ENCODE measurements at regions not wholly inside any gene's neighbourhood (a gene's known extent, or its start where the extent isn't known, plus 50 kb on each side); places are given as distances from the start of the nearest gene placed in this dataset.

DNA sequence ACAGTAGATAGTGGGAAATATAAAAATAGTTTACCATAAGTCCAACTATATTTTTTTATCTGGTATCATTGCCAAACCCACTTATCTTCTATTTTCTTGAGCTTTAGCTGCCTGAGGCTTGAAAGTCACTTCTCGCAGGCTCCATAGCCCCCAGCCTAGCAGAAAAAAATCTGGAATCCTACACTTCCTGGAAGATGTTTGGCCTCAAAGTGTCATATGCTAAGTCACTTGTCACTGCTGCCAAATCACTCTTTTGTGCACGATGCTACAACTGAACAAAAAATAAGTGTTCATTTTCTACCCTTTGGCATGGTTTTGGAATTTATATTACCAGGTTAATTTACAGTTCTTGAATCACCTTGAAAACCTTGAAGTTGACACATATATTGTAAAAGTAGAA, 612.5 kb upstream of the ATXN8OS start:
- no peaks in the 10 kb centered on the region for H3K4me1 ChIP-seq
- no peaks in the 10 kb centered on the region for H3K27me3 ChIP-seq
- H3K27ac ChIP-seq, result no peak overlapping the region
- Mint-ChIP-seq H3K9me3 (peaks cover 8% of the 10 kb centered on the region), H3K27ac (no peak overlapping the region), H3K4me3 (no peak overlapping the region), H3K27me3 (ENCODE audit: insufficient read depth, low read depth) (no peaks in the 10 kb centered on the region), H3K36me3 (no peaks in the 10 kb centered on the region), H3K4me1 (no peaks in the 10 kb centered on the region)
- H2AFZ ChIP-seq (replicated peaks), result no peak overlapping the region
- no peak overlapping the region for H3K9ac ChIP-seq
- H3K4me3 ChIP-seq, result no peak overlapping the region
- H3K4me2 ChIP-seq, result no peak overlapping the region
- no peaks in the 10 kb centered on the region for H3F3A ChIP-seq (ENCODE audit: low read depth)
- no peak for DNase-seq (ENCODE audit: low spot score)
- no peaks in the 10 kb centered on the region for H3K79me2 ChIP-seq (ENCODE audit: low read depth)
- no peaks in the 10 kb centered on the region for H4K20me1 ChIP-seq (ENCODE audit: low read depth)
- H3K36me3 ChIP-seq, result no peaks in the 10 kb centered on the region
- H3K9me3 ChIP-seq (ENCODE audit: low read depth), result no peaks in the 10 kb centered on the region
- TF ChIP-seq, protein P1, sequence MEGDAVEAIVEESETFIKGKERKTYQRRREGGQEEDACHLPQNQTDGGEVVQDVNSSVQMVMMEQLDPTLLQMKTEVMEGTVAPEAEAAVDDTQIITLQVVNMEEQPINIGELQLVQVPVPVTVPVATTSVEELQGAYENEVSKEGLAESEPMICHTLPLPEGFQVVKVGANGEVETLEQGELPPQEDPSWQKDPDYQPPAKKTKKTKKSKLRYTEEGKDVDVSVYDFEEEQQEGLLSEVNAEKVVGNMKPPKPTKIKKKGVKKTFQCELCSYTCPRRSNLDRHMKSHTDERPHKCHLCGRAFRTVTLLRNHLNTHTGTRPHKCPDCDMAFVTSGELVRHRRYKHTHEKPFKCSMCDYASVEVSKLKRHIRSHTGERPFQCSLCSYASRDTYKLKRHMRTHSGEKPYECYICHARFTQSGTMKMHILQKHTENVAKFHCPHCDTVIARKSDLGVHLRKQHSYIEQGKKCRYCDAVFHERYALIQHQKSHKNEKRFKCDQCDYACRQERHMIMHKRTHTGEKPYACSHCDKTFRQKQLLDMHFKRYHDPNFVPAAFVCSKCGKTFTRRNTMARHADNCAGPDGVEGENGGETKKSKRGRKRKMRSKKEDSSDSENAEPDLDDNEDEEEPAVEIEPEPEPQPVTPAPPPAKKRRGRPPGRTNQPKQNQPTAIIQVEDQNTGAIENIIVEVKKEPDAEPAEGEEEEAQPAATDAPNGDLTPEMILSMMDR (IDR thresholded peaks at IDR 0.05), result no peak
- TF ChIP-seq EZH2 (IDR thresholded peaks at IDR 0.05) (no peak), EZH2phosphoT487 (IDR thresholded peaks at IDR 0.05) (no peak)

DNA sequence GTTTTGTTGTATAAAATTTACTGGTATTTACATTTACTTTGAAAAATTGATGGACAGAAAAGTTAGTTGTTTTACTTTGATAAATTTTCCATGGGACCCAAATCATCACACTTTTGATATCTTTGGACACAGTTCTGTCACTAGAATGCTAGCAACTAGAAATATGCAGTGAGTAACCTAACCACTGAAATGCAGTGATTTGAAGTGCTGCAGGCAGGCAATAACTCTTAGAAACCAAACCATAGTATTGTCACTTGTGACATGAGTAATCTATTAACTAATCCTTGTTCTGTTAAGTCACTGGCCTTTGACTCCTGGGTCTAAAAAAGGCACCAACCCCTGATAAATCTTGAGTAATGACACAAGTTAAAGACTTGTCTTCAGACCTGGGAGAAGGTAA, 620.0 kb upstream of the ATXN8OS start:
- Histone ChIP-seq H3K36me3 (no peaks in the 10 kb centered on the region), H3K4me3 (no peak overlapping the region), H4K20me1 (ENCODE audit: low read depth) (no peaks in the 10 kb centered on the region), H3F3A (ENCODE audit: low read depth) (no peaks in the 10 kb centered on the region), H3K79me2 (ENCODE audit: low read depth) (no peaks in the 10 kb centered on the region), H3K9me3 (ENCODE audit: low read depth) (peaks cover 6% of the 10 kb centered on the region), H2AFZ (replicated peaks) (no peak overlapping the region), H3K4me1 (no peaks in the 10 kb centered on the region), H3K27ac (no peak overlapping the region), H3K9ac (no peak overlapping the region), H3K4me2 (no peak overlapping the region), H3K27me3 (no peaks in the 10 kb centered on the region)
- no peaks in the 10 kb centered on the region for H3K4me1 Mint-ChIP-seq
- no peaks in the 10 kb centered on the region for H3K27me3 Mint-ChIP-seq (ENCODE audit: insufficient read depth, low read depth)
- H3K4me3 Mint-ChIP-seq, result no peak overlapping the region
- peaks cover 32% of the 10 kb centered on the region for H3K9me3 Mint-ChIP-seq
- no peaks in the 10 kb centered on the region for H3K36me3 Mint-ChIP-seq
- no peak for DNase-seq (ENCODE audit: low spot score)
- H3K27ac Mint-ChIP-seq, result no peak overlapping the region
- TF ChIP-seq EZH2phosphoT487 (IDR thresholded peaks at IDR 0.05) (no peak), EZH2 (IDR thresholded peaks at IDR 0.05) (no peak)
- TF ChIP-seq, protein P1 (IDR thresholded peaks at IDR 0.05), result no peak

DNA sequence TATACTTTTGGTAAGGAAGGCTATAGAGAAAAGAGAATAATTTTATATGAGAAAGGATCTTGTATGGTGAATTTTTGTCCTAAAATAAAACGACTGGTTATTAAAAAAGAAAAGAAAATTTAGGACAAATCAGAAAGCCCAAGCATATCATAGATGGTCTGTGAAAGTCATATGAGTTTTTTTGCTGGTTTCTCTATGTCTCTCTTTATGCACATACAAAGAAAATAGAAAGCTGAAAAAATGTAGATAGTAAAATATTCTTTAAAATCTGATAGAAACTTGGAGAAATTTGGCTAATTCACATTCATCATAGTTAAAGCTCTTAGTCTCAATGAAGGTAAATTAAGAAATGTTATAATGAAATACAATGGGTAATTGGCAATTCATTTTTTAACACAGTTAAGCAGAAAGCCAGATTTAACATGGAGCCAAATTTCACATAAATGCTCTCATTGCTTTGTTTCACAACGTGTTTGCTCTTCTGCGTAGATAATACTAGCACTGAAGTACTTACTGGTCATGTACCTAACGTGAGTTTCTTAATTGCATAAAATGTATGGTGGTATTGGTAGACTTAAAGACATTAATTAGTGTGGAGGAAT, 621.5 kb upstream of the ATXN8OS start:
- no peaks in the 10 kb centered on the region for H3K4me1 ChIP-seq
- H3K27me3 ChIP-seq, result no peaks in the 10 kb centered on the region
- H3K36me3 ChIP-seq, result no peaks in the 10 kb centered on the region
- no peak overlapping the region for H3K9ac ChIP-seq
- no peak overlapping the region for H3K4me3 Mint-ChIP-seq
- no peaks in the 10 kb centered on the region for H3F3A ChIP-seq (ENCODE audit: low read depth)
- H3K27ac ChIP-seq, result no peak overlapping the region
- peaks cover 6% of the 10 kb centered on the region for H3K9me3 ChIP-seq (ENCODE audit: low read depth)
- H3K4me2 ChIP-seq, result no peak overlapping the region
- no peak overlapping the region for H2AFZ ChIP-seq (replicated peaks)
- peaks cover 30% of the 10 kb centered on the region for H3K9me3 Mint-ChIP-seq
- no peaks in the 10 kb centered on the region for H3K79me2 ChIP-seq (ENCODE audit: low read depth)
- no peak for DNase-seq (ENCODE audit: low spot score)
- no peaks in the 10 kb centered on the region for H3K36me3 Mint-ChIP-seq
- TF ChIP-seq EZH2 (IDR thresholded peaks at IDR 0.05), result no peak
- TF ChIP-seq EZH2phosphoT487 (IDR thresholded peaks at IDR 0.05), result no peak
- TF ChIP-seq, protein P1 (IDR thresholded peaks at IDR 0.05), result no peak
- no peaks in the 10 kb centered on the region for H3K4me1 Mint-ChIP-seq
- no peaks in the 10 kb centered on the region for H4K20me1 ChIP-seq (ENCODE audit: low read depth)
- H3K27me3 Mint-ChIP-seq (ENCODE audit: insufficient read depth, low read depth), result no peaks in the 10 kb centered on the region
- H3K27ac Mint-ChIP-seq, result no peak overlapping the region
- H3K4me3 ChIP-seq, result no peak overlapping the region

Measured in neural progenitor cell (in vitro differentiated cells).